Breast epithelium (tissue), 4 donors: ENCODE measurements at regions not wholly inside any gene's neighbourhood (a gene's known extent, or its start where the extent isn't known, plus 50 kb on each side); places are given as distances from the start of the nearest gene placed in this dataset.

Experiments
- DNase-seq, 2 donors: peaks; one replicate each; pipeline ENCODE4 v3.0.0-alpha.2; 2019; ENCODE audit warnings: low spot score in 2 of 2
- H3K27ac ChIP-seq, 2 donors: fragments of 200-600 bp; sonication (generic) in 1 of 2; one replicate each; pipeline ENCODE4 v1.5.1; 2016 to 2019; ENCODE audit warnings: mild to moderate bottlenecking in 1 of 2
- H3K27me3 ChIP-seq, 2 donors: fragments of 200-600 bp; sonication (generic) in 1 of 2; one replicate each; pipeline versions ENCODE4 v1.5.1 to v1.6.0; 2017 to 2019; ENCODE audit warnings: control low read depth in 1 of 2, mild to moderate bottlenecking in 1 of 2
- H3K36me3 ChIP-seq: fragments of 200-600 bp; one replicate; pipeline ENCODE4 v1.5.1; 2019
- H3K4me1 ChIP-seq, 2 donors: fragments of 200-600 bp; sonication (generic); one replicate each; pipeline ENCODE4 v1.5.1; 2016 to 2019; ENCODE audit warnings: control low read depth in 1 of 2
- H3K4me3 ChIP-seq, 3 donors: fragments of 200-600 bp; sonication (generic); 1 replicate in 2 of 3; 2 replicates in 1 of 3; pipeline ENCODE4 v1.5.1; 2016 to 2019; ENCODE audit warnings: mild to moderate bottlenecking in 3 of 3, moderate library complexity in 2 of 3
- H3K9me3 ChIP-seq, 2 donors: fragments of 200-600 bp; sonication (generic) in 1 of 2; one replicate each; pipeline ENCODE4 v1.5.1; 2016 to 2019; ENCODE audit warnings: control low read depth in 1 of 2
- CTCF ChIP-seq, 3 donors: fragments of 450-650 bp; IDR thresholded peaks; one replicate each; pipeline ENCODE4 v1.5.1; 2016 to 2017; ENCODE audit warnings: antibody characterized with exemption in 3 of 3, mild to moderate bottlenecking in 3 of 3, moderate library complexity in 3 of 3
- POLR2A ChIP-seq: fragments of 450-650 bp; IDR thresholded peaks from one replicate; pipeline ENCODE4 v1.6.1; 2016; ENCODE audit warnings: antibody characterized with exemption, mild to moderate bottlenecking, moderate library complexity
- POLR2AphosphoS5 ChIP-seq, 3 donors: sonication (generic); formaldehyde crosslinking; IDR thresholded peaks; one replicate each; pipeline ENCODE4 v1.6.1; 2017; ENCODE audit warnings: antibody characterized with exemption in 3 of 3
- intact Hi-C: fragments of 100-400 bp; cut with DNase I; formaldehyde crosslinking; loops from one replicate; pipeline ENCODE4 v1.15.1; 2023; ENCODE audit warnings: low total_unique reads

- H3K4me1 ChIP-seq: no peaks in the 10 kb centered on the region
- H3K4me3 ChIP-seq: no peak overlapping the region
- TF ChIP-seq CTCF (IDR thresholded peaks at IDR 0.05) (peak in 1 of 3 donors; percentile 35), POLR2AphosphoS5 (IDR thresholded peaks at IDR 0.05) (no peak)
- H3K9me3 ChIP-seq: no peaks in the 10 kb centered on the region
- DNase-seq: no peak
- H3K27me3 ChIP-seq: no peaks in the 10 kb centered on the region
- H3K27ac ChIP-seq: no peak overlapping the region
- intact Hi-C loops: no loop called here
- H3K36me3 ChIP-seq: no peaks in the 10 kb centered on the region
Measured at GRCh38 chr2:149799013-149799705, 211.6 kb upstream of the MMADHC start.

- intact Hi-C loops: no loop called here
- H3K4me3 ChIP-seq: no peak overlapping the region
- TF ChIP-seq POLR2AphosphoS5 (IDR thresholded peaks at IDR 0.05): no peak
- no peak for TF ChIP-seq POLR2A
- TF ChIP-seq CTCF (IDR thresholded peaks at IDR 0.05): no peak
- H3K27me3 ChIP-seq: no peaks in the 10 kb centered on the region
- DNase-seq: no peak
- no peaks in the 10 kb centered on the region for H3K4me1 ChIP-seq
- no peaks in the 10 kb centered on the region for H3K36me3 ChIP-seq
- H3K9me3 ChIP-seq: no peaks in the 10 kb centered on the region
- no peak overlapping the region for H3K27ac ChIP-seq
Measured at GRCh38 chr2:149797030-149797429, 209.5 kb upstream of the MMADHC start.

GRCh38 chr2:149789549-149789948 lies 202.0 kb upstream of the MMADHC start:
- no peak overlapping the region for H3K27ac ChIP-seq
- H3K9me3 ChIP-seq: no peaks in the 10 kb centered on the region
- no peaks in the 10 kb centered on the region for H3K27me3 ChIP-seq
- H3K4me1 ChIP-seq: no peaks in the 10 kb centered on the region
- H3K4me3 ChIP-seq: no peak overlapping the region
- TF ChIP-seq POLR2A (no peak), CTCF (IDR thresholded peaks at IDR 0.05) (no peak), POLR2AphosphoS5 (IDR thresholded peaks at IDR 0.05) (no peak)
- DNase-seq: no peak
- no peaks in the 10 kb centered on the region for H3K36me3 ChIP-seq
- intact Hi-C loops: no loop called here

GRCh38 chr2:149787206-149787605 lies 199.6 kb upstream of the MMADHC start:
- H3K27me3 ChIP-seq: no peaks in the 10 kb centered on the region
- TF ChIP-seq CTCF (IDR thresholded peaks at IDR 0.05) (no peak), POLR2A (no peak), POLR2AphosphoS5 (IDR thresholded peaks at IDR 0.05) (no peak)
- H3K4me3 ChIP-seq: no peak overlapping the region
- no peaks in the 10 kb centered on the region for H3K36me3 ChIP-seq
- H3K4me1 ChIP-seq: no peaks in the 10 kb centered on the region
- H3K9me3 ChIP-seq: no peaks in the 10 kb centered on the region
- intact Hi-C loops: no loop called here
- no peak for DNase-seq
- no peak overlapping the region for H3K27ac ChIP-seq

GRCh38 chr2:149783284-149783683 lies 195.7 kb upstream of the MMADHC start:
- TF ChIP-seq POLR2AphosphoS5 (IDR thresholded peaks at IDR 0.05): no peak
- no peak for TF ChIP-seq POLR2A
- TF ChIP-seq CTCF (IDR thresholded peaks at IDR 0.05): no peak
- intact Hi-C loops: no loop called here
- no peaks in the 10 kb centered on the region for H3K9me3 ChIP-seq

More at GRCh38 chr2:149783284-149783683, 195.7 kb upstream of the MMADHC start:
- Histone ChIP-seq H3K27ac (no peak overlapping the region), H3K4me3 (no peak overlapping the region), H3K36me3 (no peaks in the 10 kb centered on the region), H3K27me3 (no peaks in the 10 kb centered on the region), H3K4me1 (no peaks in the 10 kb centered on the region)
- DNase-seq: no peak
